ENCODE measurements at regions not wholly inside any gene's neighbourhood (a gene's known extent, or its start where the extent isn't known, plus 50 kb on each side); places are given as distances from the start of the nearest gene placed in this dataset.
"Not testable (repeated sequence)": the region's sequence is repeated elsewhere in the genome, so short reads cannot be mapped to it uniquely, and the experiment has no call there.

GRCh38 chr11:116043857-116044256 lies 539.6 kb upstream of the CADM1 start:
- no peak for DNase-seq (ENCODE audit: low read depth)

- DNase-seq (ENCODE audit: low read depth), result not testable (repeated sequence)
Measured at GRCh38 chr11:116043059-116043458, 538.8 kb upstream of the CADM1 start.

GRCh38 chr11:116042146-116042545 lies 537.9 kb upstream of the CADM1 start:
- DNase-seq (ENCODE audit: low read depth), result no peak

GRCh38 chr11:116037861-116038260 lies 533.6 kb upstream of the CADM1 start:
- no peak for DNase-seq (ENCODE audit: low read depth)

- no peak for DNase-seq (ENCODE audit: low read depth)
Measured at GRCh38 chr11:116035977-116036376, 531.8 kb upstream of the CADM1 start.

- no peak for DNase-seq (ENCODE audit: low read depth)
Measured at GRCh38 chr11:116033931-116034553, 529.8 kb upstream of the CADM1 start.

GRCh38 chr11:116030697-116031331 lies 526.6 kb upstream of the CADM1 start:
- DNase-seq (ENCODE audit: low read depth), result no peak

GRCh38 chr11:116028506-116028905 lies 524.3 kb upstream of the CADM1 start:
- not testable (repeated sequence) for DNase-seq (ENCODE audit: low read depth)

- no peak for DNase-seq (ENCODE audit: low read depth)
Measured at GRCh38 chr11:115999437-115999836, 495.2 kb upstream of the CADM1 start.

- no peak for DNase-seq (ENCODE audit: low read depth)
Measured at GRCh38 chr11:115996808-115997188, 492.6 kb upstream of the CADM1 start.

- DNase-seq (ENCODE audit: low read depth), result no peak
Measured at GRCh38 chr11:115996125-115996807, 492.1 kb upstream of the CADM1 start.

- DNase-seq (ENCODE audit: low read depth), result no peak
Measured at GRCh38 chr11:115993590-115993989, 489.4 kb upstream of the CADM1 start.

GRCh38 chr11:115990004-115990447 lies 485.8 kb upstream of the CADM1 start:
- DNase-seq (ENCODE audit: low read depth), result no peak

GRCh38 chr11:115985896-115986295 lies 481.7 kb upstream of the CADM1 start:
- DNase-seq (ENCODE audit: low read depth), result no peak

- DNase-seq (ENCODE audit: low read depth), result no peak
Measured at GRCh38 chr11:115984228-115984627, 480.0 kb upstream of the CADM1 start.

- no peak for DNase-seq (ENCODE audit: low read depth)
Measured at GRCh38 chr11:115982666-115983065, 478.5 kb upstream of the CADM1 start.

GRCh38 chr11:115981814-115982471 lies 477.7 kb upstream of the CADM1 start:
- DNase-seq (ENCODE audit: low read depth), result no peak

GRCh38 chr11:115981104-115981481 lies 476.9 kb upstream of the CADM1 start:
- DNase-seq (ENCODE audit: low read depth), result no peak

GRCh38 chr11:115980337-115981103 lies 476.3 kb upstream of the CADM1 start:
- no peak for DNase-seq (ENCODE audit: low read depth)

GRCh38 chr11:115974703-115975102 lies 470.5 kb upstream of the CADM1 start:
- no peak for DNase-seq (ENCODE audit: low read depth)

GRCh38 chr11:115967203-115967602 lies 463.0 kb upstream of the CADM1 start:
- DNase-seq (ENCODE audit: low read depth), result not testable (repeated sequence)

Data from T-helper 22 cell (primary cell).